ENCODE measurements at regions not wholly inside any gene's neighbourhood (a gene's known extent, or its start where the extent isn't known, plus 50 kb on each side); places are given as distances from the start of the nearest gene placed in this dataset.

GRCh38 chr2:147273628-147274027, 571.2 kb upstream of the ACVR2A start:
- TF ChIP-seq, protein P1, sequence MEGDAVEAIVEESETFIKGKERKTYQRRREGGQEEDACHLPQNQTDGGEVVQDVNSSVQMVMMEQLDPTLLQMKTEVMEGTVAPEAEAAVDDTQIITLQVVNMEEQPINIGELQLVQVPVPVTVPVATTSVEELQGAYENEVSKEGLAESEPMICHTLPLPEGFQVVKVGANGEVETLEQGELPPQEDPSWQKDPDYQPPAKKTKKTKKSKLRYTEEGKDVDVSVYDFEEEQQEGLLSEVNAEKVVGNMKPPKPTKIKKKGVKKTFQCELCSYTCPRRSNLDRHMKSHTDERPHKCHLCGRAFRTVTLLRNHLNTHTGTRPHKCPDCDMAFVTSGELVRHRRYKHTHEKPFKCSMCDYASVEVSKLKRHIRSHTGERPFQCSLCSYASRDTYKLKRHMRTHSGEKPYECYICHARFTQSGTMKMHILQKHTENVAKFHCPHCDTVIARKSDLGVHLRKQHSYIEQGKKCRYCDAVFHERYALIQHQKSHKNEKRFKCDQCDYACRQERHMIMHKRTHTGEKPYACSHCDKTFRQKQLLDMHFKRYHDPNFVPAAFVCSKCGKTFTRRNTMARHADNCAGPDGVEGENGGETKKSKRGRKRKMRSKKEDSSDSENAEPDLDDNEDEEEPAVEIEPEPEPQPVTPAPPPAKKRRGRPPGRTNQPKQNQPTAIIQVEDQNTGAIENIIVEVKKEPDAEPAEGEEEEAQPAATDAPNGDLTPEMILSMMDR (IDR thresholded peaks at IDR 0.05): no peak
- no peak for TF ChIP-seq POLR2A (IDR thresholded peaks at IDR 0.05)

Data from Peyer's patch (tissue), 4 donors.